Fibroblast of lung (primary cell): ENCODE measurements at regions not wholly inside any gene's neighbourhood (a gene's known extent, or its start where the extent isn't known, plus 50 kb on each side); places are given as distances from the start of the nearest gene placed in this dataset.

Experiments
- DNase-seq, 2 donors: peaks; one replicate each; pipeline versions ENCODE4 v3.0.0 to v3.0.0-alpha.2; 2010; ENCODE audit warnings: low read depth in 2 of 2
- H2AFZ ChIP-seq: 2 replicates; pipeline ENCODE4 v1.5.1; 2012; ENCODE audit warnings: low read length, control low read depth, inconsistent platforms
- H3K27ac ChIP-seq: 2 replicates; pipeline ENCODE4 v1.5.1; 2011; ENCODE audit warnings: low read length, control low read depth; ENCODE audit not compliant: insufficient read depth
- H3K27me3 ChIP-seq: 2 replicates; pipeline ENCODE4 v1.5.1; 2011; ENCODE audit warnings: mild to moderate bottlenecking, low read length; ENCODE audit not compliant: control insufficient read depth, insufficient read depth
- H3K36me3 ChIP-seq: 2 replicates; pipeline ENCODE4 v1.5.1; 2011; ENCODE audit warnings: low read length; ENCODE audit not compliant: control insufficient read depth, insufficient read depth
- H3K4me1 ChIP-seq: 2 replicates; pipeline ENCODE4 v1.5.1; 2011; ENCODE audit warnings: low read length; ENCODE audit not compliant: control insufficient read depth, insufficient read depth; ENCODE audit errors: extremely low read depth
- H3K4me2 ChIP-seq: 2 replicates; pipeline ENCODE4 v1.5.1; 2011; ENCODE audit warnings: low read length, control low read depth; ENCODE audit not compliant: insufficient read depth; ENCODE audit errors: extremely low read depth
- H3K4me3 ChIP-seq, 4 experiments: fragments of 200-600 bp in 1 of 4; sonication (generic) in 1 of 4; replicated peaks in 1 of 4; 2 replicates each; pipeline ENCODE4 v1.5.1; 2011 to 2016; ENCODE audit warnings: low read length in 4 of 4, low read depth in 3 of 4, mild to moderate bottlenecking in 3 of 4, control low read depth in 2 of 4, inconsistent platforms in 1 of 4, mixed read lengths in 1 of 4; ENCODE audit not compliant: insufficient read depth in 1 of 4; ENCODE audit errors: control extremely low read depth in 1 of 4
- H3K79me2 ChIP-seq: 2 replicates; pipeline ENCODE4 v1.5.1; 2012; ENCODE audit warnings: mild to moderate bottlenecking, low read length, inconsistent platforms; ENCODE audit not compliant: control insufficient read depth, insufficient read depth
- H3K9ac ChIP-seq: 2 replicates; pipeline ENCODE4 v1.5.1; 2011; ENCODE audit warnings: mild to moderate bottlenecking, low read length, control low read depth; ENCODE audit not compliant: insufficient read depth
- H3K9me3 ChIP-seq: 2 replicates; pipeline ENCODE4 v1.5.1; 2012; ENCODE audit warnings: low read depth, low read length; ENCODE audit not compliant: control insufficient read depth, insufficient read depth
- H4K20me1 ChIP-seq: 2 replicates; pipeline ENCODE4 v1.5.1; 2011; ENCODE audit warnings: low read length; ENCODE audit not compliant: control insufficient read depth, insufficient read depth; ENCODE audit errors: extremely low read depth
- EZH2 ChIP-seq: IDR thresholded peaks from 2 replicates; pipeline ENCODE4 v1.5.1; 2012; ENCODE audit warnings: low read length, control low read depth, mild to moderate bottlenecking; ENCODE audit errors: missing control alignments
- TF ChIP-seq, protein P1 (sequence below), 2 donors: IDR thresholded peaks in 1 of 2; conservative IDR thresholded peaks in 1 of 2; 1 replicate in 1 of 2; 2 replicates in 1 of 2; pipeline ENCODE4 v1.5.1; 2011 to 2012; ENCODE audit warnings: low read length in 2 of 2, control low read depth in 1 of 2, inconsistent platforms in 1 of 2, low read depth in 1 of 2, mild to moderate bottlenecking in 1 of 2

DNA sequence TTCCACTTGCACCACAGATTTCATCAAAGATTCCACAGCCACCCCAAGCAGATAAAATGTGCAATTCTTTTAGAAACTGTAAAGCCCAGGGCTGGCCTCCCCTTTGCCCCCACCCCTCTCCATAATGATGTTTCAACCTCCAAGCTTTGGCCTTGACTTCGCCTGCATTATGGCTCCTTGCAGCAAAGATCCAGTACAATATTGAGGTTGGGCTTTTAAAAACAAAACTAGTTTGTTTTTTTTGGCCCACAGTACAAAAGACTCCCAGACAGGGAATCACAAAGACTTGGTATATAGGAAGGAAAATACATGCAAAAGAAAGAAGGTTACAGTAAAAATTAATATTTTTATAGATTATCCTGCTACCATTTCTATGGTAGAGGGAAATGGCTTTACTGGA, 356.5 kb upstream of the PTBP2 start:
- Histone ChIP-seq H3K27ac (no peak overlapping the region), H3K79me2 (no peaks in the 10 kb centered on the region), H4K20me1 (no peaks in the 10 kb centered on the region), H3K36me3 (no peaks in the 10 kb centered on the region), H2AFZ (no peak overlapping the region), H3K4me1 (peaks cover 33% of the 10 kb centered on the region), H3K27me3 (no peaks in the 10 kb centered on the region), H3K9me3 (no peaks in the 10 kb centered on the region), H3K4me2 (no peak overlapping the region), H3K4me3 (no peak overlapping the region), H3K9ac (no peak overlapping the region)
- TF ChIP-seq EZH2: no peak
- TF ChIP-seq, protein P1, sequence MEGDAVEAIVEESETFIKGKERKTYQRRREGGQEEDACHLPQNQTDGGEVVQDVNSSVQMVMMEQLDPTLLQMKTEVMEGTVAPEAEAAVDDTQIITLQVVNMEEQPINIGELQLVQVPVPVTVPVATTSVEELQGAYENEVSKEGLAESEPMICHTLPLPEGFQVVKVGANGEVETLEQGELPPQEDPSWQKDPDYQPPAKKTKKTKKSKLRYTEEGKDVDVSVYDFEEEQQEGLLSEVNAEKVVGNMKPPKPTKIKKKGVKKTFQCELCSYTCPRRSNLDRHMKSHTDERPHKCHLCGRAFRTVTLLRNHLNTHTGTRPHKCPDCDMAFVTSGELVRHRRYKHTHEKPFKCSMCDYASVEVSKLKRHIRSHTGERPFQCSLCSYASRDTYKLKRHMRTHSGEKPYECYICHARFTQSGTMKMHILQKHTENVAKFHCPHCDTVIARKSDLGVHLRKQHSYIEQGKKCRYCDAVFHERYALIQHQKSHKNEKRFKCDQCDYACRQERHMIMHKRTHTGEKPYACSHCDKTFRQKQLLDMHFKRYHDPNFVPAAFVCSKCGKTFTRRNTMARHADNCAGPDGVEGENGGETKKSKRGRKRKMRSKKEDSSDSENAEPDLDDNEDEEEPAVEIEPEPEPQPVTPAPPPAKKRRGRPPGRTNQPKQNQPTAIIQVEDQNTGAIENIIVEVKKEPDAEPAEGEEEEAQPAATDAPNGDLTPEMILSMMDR (conservative IDR thresholded peaks at IDR 0.05 in 1 of 2, IDR thresholded peaks at IDR 0.05 in 1 of 2; ENCODE audit: low read depth in 1 of 2, low read length in 2 of 2): no peak
- DNase-seq: peak; percentile 62 to 69

- H2AFZ ChIP-seq: no peak overlapping the region
- H3K4me1 ChIP-seq: peaks cover 33% of the 10 kb centered on the region
- DNase-seq: peak; percentile 47 to 57
Observed at GRCh38 chr1:96365596-96366390, 355.8 kb upstream of the PTBP2 start.

DNA sequence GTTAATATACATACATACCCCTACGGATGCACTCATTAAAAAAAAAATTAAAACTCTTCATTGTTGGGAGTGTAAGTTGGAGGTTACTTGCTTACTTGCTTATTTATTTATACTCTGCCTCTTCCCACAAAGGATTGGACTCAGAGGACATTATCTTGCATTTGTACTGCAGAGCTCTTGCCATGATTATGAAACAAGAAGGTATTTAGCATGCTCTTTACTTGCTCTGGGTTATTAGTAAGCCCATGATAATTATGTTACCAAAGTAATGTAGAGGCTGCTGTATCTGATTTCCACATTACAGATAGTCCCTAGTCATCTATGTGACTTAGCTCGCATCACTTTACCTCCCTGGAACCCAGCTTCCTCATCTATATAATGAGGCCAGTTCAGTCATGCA, 355.1 kb upstream of the PTBP2 start:
- no peak overlapping the region for H2AFZ ChIP-seq
- H3K79me2 ChIP-seq: no peaks in the 10 kb centered on the region
- no peaks in the 10 kb centered on the region for H3K36me3 ChIP-seq
- H3K4me1 ChIP-seq: peaks cover 31% of the 10 kb centered on the region
- no peaks in the 10 kb centered on the region for H3K27me3 ChIP-seq
- no peak overlapping the region for H3K4me2 ChIP-seq
- no peaks in the 10 kb centered on the region for H3K9me3 ChIP-seq
- H4K20me1 ChIP-seq: no peaks in the 10 kb centered on the region
- DNase-seq: no peak
- H3K4me3 ChIP-seq: no peak overlapping the region
- no peak overlapping the region for H3K27ac ChIP-seq
- no peak overlapping the region for H3K9ac ChIP-seq
- TF ChIP-seq, protein P1 (conservative IDR thresholded peaks at IDR 0.05 in 1 of 2, IDR thresholded peaks at IDR 0.05 in 1 of 2; ENCODE audit: low read depth in 1 of 2, low read length in 2 of 2): no peak
- no peak for TF ChIP-seq EZH2

More at GRCh38 chr1:96365596-96366390, 355.8 kb upstream of the PTBP2 start:
- Histone ChIP-seq H3K9ac (no peak overlapping the region), H4K20me1 (no peaks in the 10 kb centered on the region), H3K4me2 (no peak overlapping the region), H3K9me3 (no peaks in the 10 kb centered on the region), H3K27ac (no peak overlapping the region), H3K36me3 (no peaks in the 10 kb centered on the region), H3K79me2 (no peaks in the 10 kb centered on the region), H3K27me3 (no peaks in the 10 kb centered on the region), H3K4me3 (no peak overlapping the region)
- TF ChIP-seq EZH2: no peak
- TF ChIP-seq, protein P1 (conservative IDR thresholded peaks at IDR 0.05 in 1 of 2, IDR thresholded peaks at IDR 0.05 in 1 of 2; ENCODE audit: low read depth in 1 of 2, low read length in 2 of 2): no peak
